GM21529 (cell line): ENCODE measurements at regions not wholly inside any gene's neighbourhood (a gene's known extent, or its start where the extent isn't known, plus 50 kb on each side); places are given as distances from the start of the nearest gene placed in this dataset.
"Not testable (repeated sequence)": the region's sequence is repeated elsewhere in the genome, so short reads cannot be mapped to it uniquely, and the experiment has no call there.

Experiments used
- ATAC-seq: cut with Tn5 transposase; IDR thresholded peaks from one replicate; pipeline ENCODE4 v1.9.1; 2021; ENCODE audit not compliant: unreplicated experiment

GRCh38 chr13:73815796-73816195 lies 318.4 kb downstream of the KLF12 start:
- ATAC-seq = no peak

GRCh38 chr13:73810647-73811046 lies 323.6 kb downstream of the KLF12 start:
- no peak for ATAC-seq

GRCh38 chr13:73809561-73809960 lies 324.6 kb downstream of the KLF12 start:
- ATAC-seq = no peak

- ATAC-seq = no peak
Observed at GRCh38 chr13:73808318-73808717, 325.9 kb downstream of the KLF12 start.

GRCh38 chr13:73805326-73805958 lies 328.8 kb downstream of the KLF12 start:
- ATAC-seq = not testable (repeated sequence)

GRCh38 chr13:73803997-73804396 lies 330.2 kb downstream of the KLF12 start:
- ATAC-seq = no peak

GRCh38 chr13:73800011-73800410 lies 334.2 kb downstream of the KLF12 start:
- no peak for ATAC-seq

- no peak for ATAC-seq
Observed at GRCh38 chr13:73794755-73795154, 339.4 kb downstream of the KLF12 start.

- no peak for ATAC-seq
Observed at GRCh38 chr13:73793361-73793760, 340.8 kb downstream of the KLF12 start.

- no peak for ATAC-seq
Observed at GRCh38 chr13:73792796-73793195, 341.4 kb downstream of the KLF12 start.

- no peak for ATAC-seq
Observed at GRCh38 chr13:73782450-73783449, 351.5 kb downstream of the KLF12 start.

- no peak for ATAC-seq
Observed at GRCh38 chr13:73781384-73781783, 352.8 kb downstream of the KLF12 start.

- no peak for ATAC-seq
Observed at GRCh38 chr13:73779881-73780280, 354.3 kb downstream of the KLF12 start.

GRCh38 chr13:73778242-73778864 lies 355.9 kb downstream of the KLF12 start:
- ATAC-seq = no peak

GRCh38 chr13:73777134-73777533 lies 357.1 kb downstream of the KLF12 start:
- no peak for ATAC-seq

GRCh38 chr13:73776151-73776785 lies 357.9 kb downstream of the KLF12 start:
- no peak for ATAC-seq

- no peak for ATAC-seq
Observed at GRCh38 chr13:73773168-73773549, 361.0 kb downstream of the KLF12 start.

GRCh38 chr13:73772449-73773167 lies 361.6 kb downstream of the KLF12 start:
- no peak for ATAC-seq

GRCh38 chr13:73767747-73768315 lies 366.4 kb downstream of the KLF12 start:
- ATAC-seq = no peak

- ATAC-seq = no peak
Observed at GRCh38 chr13:73767191-73767741, 366.9 kb downstream of the KLF12 start.
